Keratinocyte (primary cell): ENCODE measurements at regions not wholly inside any gene's neighbourhood (a gene's known extent, or its start where the extent isn't known, plus 50 kb on each side); places are given as distances from the start of the nearest gene placed in this dataset.

ENCODE experiments used
- EZH2 ChIP-seq: IDR thresholded peaks from one replicate; pipeline ENCODE4 v1.6.1; 2012; ENCODE audit warnings: inconsistent platforms, mild to moderate bottlenecking, low read length, moderate library complexity
- TF ChIP-seq, protein P1 (sequence below), 3 experiments: IDR thresholded peaks in 1 of 3; conservative IDR thresholded peaks in 1 of 3; optimal IDR thresholded peaks in 1 of 3; 2 replicates in 2 of 3; 3 replicates in 1 of 3; pipeline versions ENCODE3 to v1.5.1; 2011; ENCODE audit warnings: low read length in 3 of 3, mild to moderate bottlenecking in 3 of 3, moderate library complexity in 2 of 3, control low read depth in 1 of 3, inconsistent platforms in 1 of 3; ENCODE audit not compliant: insufficient read depth in 2 of 3; ENCODE audit errors: extremely low read depth in 1 of 3

DNA sequence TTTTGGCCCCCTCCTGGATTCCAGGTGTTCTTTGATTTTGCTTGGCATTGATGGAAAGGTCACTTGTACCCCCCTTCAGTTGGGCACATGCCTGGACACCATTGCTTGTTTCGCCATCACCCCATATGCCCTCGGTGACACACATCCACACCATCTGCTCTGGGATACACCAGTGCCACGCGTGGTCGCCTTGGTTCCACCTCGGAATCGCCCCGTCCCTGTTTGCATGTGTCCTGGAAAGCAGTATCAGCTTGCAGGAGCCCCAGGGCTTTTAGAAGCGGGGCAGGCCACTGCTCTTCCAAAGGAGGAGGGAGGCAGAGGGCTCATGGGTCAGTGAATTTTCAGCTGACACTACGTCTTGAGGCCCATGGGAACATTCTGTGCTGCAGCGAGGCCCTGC, 607.9 kb downstream of the KCNJ18 start:
- TF ChIP-seq EZH2 = no peak
- TF ChIP-seq, protein P1, sequence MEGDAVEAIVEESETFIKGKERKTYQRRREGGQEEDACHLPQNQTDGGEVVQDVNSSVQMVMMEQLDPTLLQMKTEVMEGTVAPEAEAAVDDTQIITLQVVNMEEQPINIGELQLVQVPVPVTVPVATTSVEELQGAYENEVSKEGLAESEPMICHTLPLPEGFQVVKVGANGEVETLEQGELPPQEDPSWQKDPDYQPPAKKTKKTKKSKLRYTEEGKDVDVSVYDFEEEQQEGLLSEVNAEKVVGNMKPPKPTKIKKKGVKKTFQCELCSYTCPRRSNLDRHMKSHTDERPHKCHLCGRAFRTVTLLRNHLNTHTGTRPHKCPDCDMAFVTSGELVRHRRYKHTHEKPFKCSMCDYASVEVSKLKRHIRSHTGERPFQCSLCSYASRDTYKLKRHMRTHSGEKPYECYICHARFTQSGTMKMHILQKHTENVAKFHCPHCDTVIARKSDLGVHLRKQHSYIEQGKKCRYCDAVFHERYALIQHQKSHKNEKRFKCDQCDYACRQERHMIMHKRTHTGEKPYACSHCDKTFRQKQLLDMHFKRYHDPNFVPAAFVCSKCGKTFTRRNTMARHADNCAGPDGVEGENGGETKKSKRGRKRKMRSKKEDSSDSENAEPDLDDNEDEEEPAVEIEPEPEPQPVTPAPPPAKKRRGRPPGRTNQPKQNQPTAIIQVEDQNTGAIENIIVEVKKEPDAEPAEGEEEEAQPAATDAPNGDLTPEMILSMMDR (optimal IDR thresholded peaks at IDR 0.05 in 1 of 3, IDR thresholded peaks at IDR 0.05 in 1 of 3, conservative IDR thresholded peaks at IDR 0.05 in 1 of 3; ENCODE audit: extremely low read depth in 1 of 3, insufficient read depth in 2 of 3, low read length in 3 of 3) = no peak
